ENCODE measurements at regions not wholly inside any gene's neighbourhood (a gene's known extent, or its start where the extent isn't known, plus 50 kb on each side); places are given as distances from the start of the nearest gene placed in this dataset.

DNA sequence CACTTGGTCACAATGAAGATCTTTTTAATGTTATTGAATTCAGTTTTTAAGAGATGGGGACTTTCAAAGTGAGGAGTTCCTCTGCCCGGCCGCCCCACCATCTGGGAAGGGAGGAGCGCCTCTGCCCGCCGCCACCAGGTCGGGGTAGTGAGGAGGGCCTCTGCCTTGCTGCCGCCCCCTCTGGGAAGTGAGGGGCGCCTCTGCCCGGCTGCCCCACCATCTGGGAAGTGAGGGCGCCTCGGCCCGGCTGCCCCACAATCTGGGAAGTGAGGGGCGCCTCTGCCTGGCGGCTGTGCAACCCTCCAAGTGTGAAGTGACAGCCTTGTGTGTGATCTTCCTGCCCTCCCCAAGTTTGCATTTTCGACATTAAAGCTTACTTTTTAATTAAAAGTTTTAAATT lies 899.3 kb downstream of the TRIB2 start:
- TF ChIP-seq, protein P1, sequence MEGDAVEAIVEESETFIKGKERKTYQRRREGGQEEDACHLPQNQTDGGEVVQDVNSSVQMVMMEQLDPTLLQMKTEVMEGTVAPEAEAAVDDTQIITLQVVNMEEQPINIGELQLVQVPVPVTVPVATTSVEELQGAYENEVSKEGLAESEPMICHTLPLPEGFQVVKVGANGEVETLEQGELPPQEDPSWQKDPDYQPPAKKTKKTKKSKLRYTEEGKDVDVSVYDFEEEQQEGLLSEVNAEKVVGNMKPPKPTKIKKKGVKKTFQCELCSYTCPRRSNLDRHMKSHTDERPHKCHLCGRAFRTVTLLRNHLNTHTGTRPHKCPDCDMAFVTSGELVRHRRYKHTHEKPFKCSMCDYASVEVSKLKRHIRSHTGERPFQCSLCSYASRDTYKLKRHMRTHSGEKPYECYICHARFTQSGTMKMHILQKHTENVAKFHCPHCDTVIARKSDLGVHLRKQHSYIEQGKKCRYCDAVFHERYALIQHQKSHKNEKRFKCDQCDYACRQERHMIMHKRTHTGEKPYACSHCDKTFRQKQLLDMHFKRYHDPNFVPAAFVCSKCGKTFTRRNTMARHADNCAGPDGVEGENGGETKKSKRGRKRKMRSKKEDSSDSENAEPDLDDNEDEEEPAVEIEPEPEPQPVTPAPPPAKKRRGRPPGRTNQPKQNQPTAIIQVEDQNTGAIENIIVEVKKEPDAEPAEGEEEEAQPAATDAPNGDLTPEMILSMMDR (IDR thresholded peaks at IDR 0.05 in 4 of 5, conservative IDR thresholded peaks at IDR 0.05 in 1 of 5) = no peak
- no peak for TF ChIP-seq POLR2A (IDR thresholded peaks at IDR 0.05)

Measured in gastrocnemius medialis (tissue), 4 donors.